ENCODE measurements at regions not wholly inside any gene's neighbourhood (a gene's known extent, or its start where the extent isn't known, plus 50 kb on each side); places are given as distances from the start of the nearest gene placed in this dataset.
"Not testable (repeated sequence)": the region's sequence is repeated elsewhere in the genome, so short reads cannot be mapped to it uniquely, and the experiment has no call there.

GRCh38 chr16:13845232-13845631 lies 74.7 kb upstream of the ERCC4 start:
- ChIA-PET CTCF (no interaction called here), POLR2A (no interaction called here)
- TF ChIP-seq ELF4 (IDR thresholded peaks at IDR 0.05): no peak
- TF ChIP-seq FOXM1 (IDR thresholded peaks at IDR 0.05; ENCODE audit: borderline replicate concordance): no peak
- no peak for TF ChIP-seq L3MBTL2 (conservative IDR thresholded peaks at IDR 0.05)
- TF ChIP-seq CTBP1 (IDR thresholded peaks at IDR 0.05; ENCODE audit: borderline replicate concordance): no peak
- no peak for TF ChIP-seq ZNF384 (IDR thresholded peaks at IDR 0.05)
- no peak for TF ChIP-seq ARNT (IDR thresholded peaks at IDR 0.05)
- TF ChIP-seq FOXA1 (IDR thresholded peaks at IDR 0.05): no peak
- TF ChIP-seq HDGF (IDR thresholded peaks at IDR 0.05; ENCODE audit: borderline replicate concordance): no peak
- TF ChIP-seq SP1 (IDR thresholded peaks at IDR 0.05): no peak
- no peak for TF ChIP-seq LEF1 (IDR thresholded peaks at IDR 0.05; ENCODE audit: borderline replicate concordance)
- TF ChIP-seq NFRKB (IDR thresholded peaks at IDR 0.05): no peak
- no peak for TF ChIP-seq BHLHE40 (IDR thresholded peaks at IDR 0.05; ENCODE audit: borderline replicate concordance)
- no peak for TF ChIP-seq FOXK2 (IDR thresholded peaks at IDR 0.05)
- no peak for TF ChIP-seq TARDBP (IDR thresholded peaks at IDR 0.05)
- TF ChIP-seq SUZ12 (IDR thresholded peaks at IDR 0.05): no peak
- no peak for TF ChIP-seq PKNOX1 (IDR thresholded peaks at IDR 0.05)
- no peak for DNase-seq (ENCODE audit: extremely low spot score)

- CTCF ChIA-PET: interaction anchor here (0.6 kb wide), 1 partner anchor 9 kb away, joined by 3 read pairs; no protein-coding TSS in a partner anchor
Measured at GRCh38 chr16:13848795-13849194, 71.2 kb upstream of the ERCC4 start.

GRCh38 chr16:13850173-13850572 lies 69.8 kb upstream of the ERCC4 start:
- DNase-seq (ENCODE audit: extremely low spot score); POLR2A ChIA-PET; CTCF ChIA-PET: not testable (repeated sequence)

More at GRCh38 chr16:13848795-13849194, 71.2 kb upstream of the ERCC4 start:
- DNase-seq (ENCODE audit: extremely low spot score): no peak
- POLR2A ChIA-PET: no interaction called here
- TF ChIP-seq BHLHE40 (IDR thresholded peaks at IDR 0.05; ENCODE audit: borderline replicate concordance) (no peak), LEF1 (IDR thresholded peaks at IDR 0.05; ENCODE audit: borderline replicate concordance) (no peak), ZNF384 (IDR thresholded peaks at IDR 0.05) (no peak), NFRKB (IDR thresholded peaks at IDR 0.05) (no peak), FOXM1 (IDR thresholded peaks at IDR 0.05; ENCODE audit: borderline replicate concordance) (no peak), TARDBP (IDR thresholded peaks at IDR 0.05) (no peak), FOXK2 (IDR thresholded peaks at IDR 0.05) (no peak)

GRCh38 chr16:13852827-13853226 lies 67.1 kb upstream of the ERCC4 start:
- POLR2A ChIA-PET: no interaction called here
- TF ChIP-seq CTBP1 (IDR thresholded peaks at IDR 0.05; ENCODE audit: borderline replicate concordance) (no peak), FOXM1 (IDR thresholded peaks at IDR 0.05; ENCODE audit: borderline replicate concordance) (no peak), LEF1 (IDR thresholded peaks at IDR 0.05; ENCODE audit: borderline replicate concordance) (no peak), FOXA1 (IDR thresholded peaks at IDR 0.05) (no peak), ARNT (IDR thresholded peaks at IDR 0.05) (no peak), FOXK2 (IDR thresholded peaks at IDR 0.05) (no peak), SP1 (IDR thresholded peaks at IDR 0.05) (no peak), HDGF (IDR thresholded peaks at IDR 0.05; ENCODE audit: borderline replicate concordance) (no peak), TARDBP (IDR thresholded peaks at IDR 0.05) (no peak)
- no peak for DNase-seq (ENCODE audit: extremely low spot score)
- CTCF ChIA-PET: no interaction called here

GRCh38 chr16:13856398-13856797 lies 63.6 kb upstream of the ERCC4 start:
- POLR2A ChIA-PET: no interaction called here
- CTCF ChIA-PET: no interaction called here
- no peak for DNase-seq (ENCODE audit: extremely low spot score)
- TF ChIP-seq LEF1 (IDR thresholded peaks at IDR 0.05; ENCODE audit: borderline replicate concordance): no peak
- no peak for TF ChIP-seq ELF4 (IDR thresholded peaks at IDR 0.05)
- no peak for TF ChIP-seq ZNF384 (IDR thresholded peaks at IDR 0.05)
- no peak for TF ChIP-seq SP1 (IDR thresholded peaks at IDR 0.05)
- TF ChIP-seq PKNOX1 (IDR thresholded peaks at IDR 0.05): no peak
- TF ChIP-seq FOXA1 (IDR thresholded peaks at IDR 0.05): no peak
- TF ChIP-seq TARDBP (IDR thresholded peaks at IDR 0.05): no peak
- no peak for TF ChIP-seq ARNT (IDR thresholded peaks at IDR 0.05)
- TF ChIP-seq FOXM1 (IDR thresholded peaks at IDR 0.05; ENCODE audit: borderline replicate concordance): no peak
- TF ChIP-seq SUZ12 (IDR thresholded peaks at IDR 0.05): no peak
- TF ChIP-seq BHLHE40 (IDR thresholded peaks at IDR 0.05; ENCODE audit: borderline replicate concordance): no peak
- no peak for TF ChIP-seq FOXK2 (IDR thresholded peaks at IDR 0.05)
- TF ChIP-seq L3MBTL2 (conservative IDR thresholded peaks at IDR 0.05): no peak
- no peak for TF ChIP-seq HDGF (IDR thresholded peaks at IDR 0.05; ENCODE audit: borderline replicate concordance)
- TF ChIP-seq NFRKB (IDR thresholded peaks at IDR 0.05): no peak

- CTCF ChIA-PET: no interaction called here
- POLR2A ChIA-PET: no interaction called here
- no peak for DNase-seq (ENCODE audit: extremely low spot score)
- TF ChIP-seq SP1 (IDR thresholded peaks at IDR 0.05) (no peak), FOXM1 (IDR thresholded peaks at IDR 0.05; ENCODE audit: borderline replicate concordance) (no peak), ZNF384 (IDR thresholded peaks at IDR 0.05) (no peak), CTBP1 (IDR thresholded peaks at IDR 0.05; ENCODE audit: borderline replicate concordance) (no peak), FOXA1 (IDR thresholded peaks at IDR 0.05) (no peak), SUZ12 (IDR thresholded peaks at IDR 0.05) (no peak)
Measured at GRCh38 chr16:13856811-13857511, 63.0 kb upstream of the ERCC4 start.

GRCh38 chr16:13858873-13859580 lies 60.9 kb upstream of the ERCC4 start:
- CTCF ChIA-PET: no interaction called here
- POLR2A ChIA-PET: no interaction called here
- no peak for TF ChIP-seq FOXA1 (IDR thresholded peaks at IDR 0.05)
- TF ChIP-seq CTBP1 (IDR thresholded peaks at IDR 0.05; ENCODE audit: borderline replicate concordance): no peak
- no peak for TF ChIP-seq TARDBP (IDR thresholded peaks at IDR 0.05)
- no peak for TF ChIP-seq FOXK2 (IDR thresholded peaks at IDR 0.05)
- TF ChIP-seq SP1 (IDR thresholded peaks at IDR 0.05): no peak
- TF ChIP-seq NFRKB (IDR thresholded peaks at IDR 0.05): no peak
- no peak for TF ChIP-seq HDGF (IDR thresholded peaks at IDR 0.05; ENCODE audit: borderline replicate concordance)
- no peak for TF ChIP-seq ELF4 (IDR thresholded peaks at IDR 0.05)
- DNase-seq (ENCODE audit: extremely low spot score): no peak

All from HEK293T (cell line).